ENCODE measurements at regions not wholly inside any gene's neighbourhood (a gene's known extent, or its start where the extent isn't known, plus 50 kb on each side); places are given as distances from the start of the nearest gene placed in this dataset.

DNA sequence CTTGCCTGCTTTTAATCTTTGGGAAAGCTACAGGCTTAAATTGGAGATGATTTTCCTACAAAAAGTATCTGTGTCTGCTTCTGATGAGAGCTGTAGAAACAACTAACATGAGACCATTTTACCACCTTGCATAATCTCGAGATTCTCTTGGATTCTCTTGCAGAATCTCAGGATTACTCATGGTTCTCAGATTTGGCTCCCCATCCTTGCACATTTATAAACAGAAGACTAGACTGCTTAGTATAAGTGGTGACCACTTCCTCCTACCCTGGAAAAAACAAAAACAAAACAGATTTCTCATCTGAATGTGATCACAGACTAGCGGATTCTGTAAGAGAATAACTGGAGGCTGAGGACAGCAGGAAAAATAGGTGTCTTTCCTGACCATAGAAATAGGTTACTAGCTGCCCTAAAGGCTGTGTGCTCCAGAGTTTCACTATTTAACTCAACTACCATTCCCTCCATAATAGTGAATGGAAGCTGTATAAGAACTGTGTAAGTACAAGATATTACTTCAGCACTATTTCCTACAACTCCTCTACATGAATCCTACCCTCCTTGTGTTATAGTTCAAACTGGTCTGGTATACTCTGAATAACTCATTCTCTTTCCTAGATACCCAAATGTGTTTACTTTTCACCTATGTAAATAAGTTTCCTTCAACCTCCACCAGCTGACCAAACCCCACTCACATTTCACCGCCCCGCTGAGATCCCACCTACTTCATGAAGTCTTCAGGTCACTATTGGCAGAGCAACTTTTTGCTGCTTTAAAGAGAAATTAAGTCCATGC, 122.2 kb upstream of the C2CD4B start:
- Histone ChIP-seq H3K36me3 (ENCODE audit: insufficient read depth, low read length) (no peaks in the 10 kb centered on the region), H4K20me1 (ENCODE audit: insufficient read depth, low read length) (no peaks in the 10 kb centered on the region), H3K4me1 (ENCODE audit: insufficient read depth, low read length) (no peaks in the 10 kb centered on the region), H2AFZ (ENCODE audit: low read depth, low read length) (no peak overlapping the region), H3K27ac (ENCODE audit: low read depth, low read length) (no peak overlapping the region), H3K9me3 (ENCODE audit: insufficient read depth, low read depth, low read length) (no peaks in the 10 kb centered on the region), H3K79me2 (ENCODE audit: insufficient read depth, low read length) (no peaks in the 10 kb centered on the region), H3K4me2 (ENCODE audit: low read length) (no peak overlapping the region), H3K4me3 (ENCODE audit: insufficient read depth, low read depth, low read length) (no peak overlapping the region), H3K27me3 (ENCODE audit: insufficient read depth, low read length) (peaks cover 3% of the 10 kb centered on the region), H3K9ac (ENCODE audit: low read length) (no peak overlapping the region)
- no peak for TF ChIP-seq EZH2 (IDR thresholded peaks at IDR 0.05; ENCODE audit: insufficient read depth, low read length)
- TF ChIP-seq, protein P1, sequence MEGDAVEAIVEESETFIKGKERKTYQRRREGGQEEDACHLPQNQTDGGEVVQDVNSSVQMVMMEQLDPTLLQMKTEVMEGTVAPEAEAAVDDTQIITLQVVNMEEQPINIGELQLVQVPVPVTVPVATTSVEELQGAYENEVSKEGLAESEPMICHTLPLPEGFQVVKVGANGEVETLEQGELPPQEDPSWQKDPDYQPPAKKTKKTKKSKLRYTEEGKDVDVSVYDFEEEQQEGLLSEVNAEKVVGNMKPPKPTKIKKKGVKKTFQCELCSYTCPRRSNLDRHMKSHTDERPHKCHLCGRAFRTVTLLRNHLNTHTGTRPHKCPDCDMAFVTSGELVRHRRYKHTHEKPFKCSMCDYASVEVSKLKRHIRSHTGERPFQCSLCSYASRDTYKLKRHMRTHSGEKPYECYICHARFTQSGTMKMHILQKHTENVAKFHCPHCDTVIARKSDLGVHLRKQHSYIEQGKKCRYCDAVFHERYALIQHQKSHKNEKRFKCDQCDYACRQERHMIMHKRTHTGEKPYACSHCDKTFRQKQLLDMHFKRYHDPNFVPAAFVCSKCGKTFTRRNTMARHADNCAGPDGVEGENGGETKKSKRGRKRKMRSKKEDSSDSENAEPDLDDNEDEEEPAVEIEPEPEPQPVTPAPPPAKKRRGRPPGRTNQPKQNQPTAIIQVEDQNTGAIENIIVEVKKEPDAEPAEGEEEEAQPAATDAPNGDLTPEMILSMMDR (IDR thresholded peaks at IDR 0.05; ENCODE audit: insufficient read depth, low read depth, low read length), result no peak
- Mint-ChIP-seq H3K36me3 (ENCODE audit: low read depth, unreplicated experiment) (no peaks in the 10 kb centered on the region), H3K4me3 (ENCODE audit: unreplicated experiment) (no peak overlapping the region), H3K4me1 (ENCODE audit: low read depth, unreplicated experiment) (no peaks in the 10 kb centered on the region), H3K27ac (ENCODE audit: unreplicated experiment) (no peak overlapping the region), H3K27me3 (ENCODE audit: low read depth, unreplicated experiment) (no peaks in the 10 kb centered on the region), H3K9me3 (ENCODE audit: unreplicated experiment) (no peaks in the 10 kb centered on the region)
- DNase-seq (ENCODE audit: low read depth) (no peak), FAIRE-seq (no peak)

DNA sequence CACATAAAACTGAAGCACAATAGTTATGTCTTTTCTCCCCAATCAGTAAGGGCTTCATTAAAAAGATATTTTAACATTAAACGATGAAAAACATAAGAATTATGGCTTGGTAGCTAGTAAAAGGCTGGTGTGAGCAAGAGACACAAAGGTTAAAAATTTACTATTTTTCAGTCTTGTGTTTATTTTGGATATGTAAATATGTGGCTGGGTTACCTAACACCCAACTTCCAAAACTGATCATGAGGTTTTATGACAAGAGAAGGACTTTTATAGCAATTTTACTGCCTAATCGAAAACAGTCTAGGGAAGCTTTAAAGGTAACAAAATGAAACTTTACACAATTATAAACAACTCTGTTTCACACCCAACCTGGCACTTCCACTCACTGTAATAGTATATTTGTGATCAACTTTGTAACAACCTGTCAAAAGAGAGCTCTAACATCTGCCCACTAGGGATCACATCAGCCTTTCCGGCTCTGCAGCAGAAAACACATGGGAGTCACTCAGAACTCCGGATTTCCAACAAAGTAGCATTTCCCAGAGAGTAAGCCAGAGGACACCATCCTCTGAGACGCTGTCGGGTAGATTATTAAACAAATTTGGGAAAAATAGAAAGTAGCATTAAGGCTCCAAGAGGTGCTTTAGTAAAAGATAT, 123.4 kb upstream of the C2CD4B start:
- Histone ChIP-seq H3K9ac (ENCODE audit: low read length) (no peak overlapping the region), H2AFZ (ENCODE audit: low read depth, low read length) (no peak overlapping the region), H3K9me3 (ENCODE audit: insufficient read depth, low read depth, low read length) (no peaks in the 10 kb centered on the region), H3K27ac (ENCODE audit: low read depth, low read length) (no peak overlapping the region), H3K27me3 (ENCODE audit: insufficient read depth, low read length) (peaks cover 3% of the 10 kb centered on the region), H3K4me3 (ENCODE audit: insufficient read depth, low read depth, low read length) (no peak overlapping the region), H3K4me2 (ENCODE audit: low read length) (no peak overlapping the region), H3K36me3 (ENCODE audit: insufficient read depth, low read length) (no peaks in the 10 kb centered on the region), H4K20me1 (ENCODE audit: insufficient read depth, low read length) (no peaks in the 10 kb centered on the region), H3K4me1 (ENCODE audit: insufficient read depth, low read length) (no peaks in the 10 kb centered on the region), H3K79me2 (ENCODE audit: insufficient read depth, low read length) (no peaks in the 10 kb centered on the region)
- Mint-ChIP-seq H3K4me1 (ENCODE audit: low read depth, unreplicated experiment) (no peaks in the 10 kb centered on the region), H3K9me3 (ENCODE audit: unreplicated experiment) (peaks cover 3% of the 10 kb centered on the region), H3K4me3 (ENCODE audit: unreplicated experiment) (no peak overlapping the region), H3K36me3 (ENCODE audit: low read depth, unreplicated experiment) (no peaks in the 10 kb centered on the region), H3K27me3 (ENCODE audit: low read depth, unreplicated experiment) (no peaks in the 10 kb centered on the region), H3K27ac (ENCODE audit: unreplicated experiment) (no peak overlapping the region)
- FAIRE-seq (no peak), DNase-seq (ENCODE audit: low read depth) (no peak)
- TF ChIP-seq, protein P1 (IDR thresholded peaks at IDR 0.05; ENCODE audit: insufficient read depth, low read depth, low read length), result no peak
- TF ChIP-seq EZH2 (IDR thresholded peaks at IDR 0.05; ENCODE audit: insufficient read depth, low read length), result no peak

DNA sequence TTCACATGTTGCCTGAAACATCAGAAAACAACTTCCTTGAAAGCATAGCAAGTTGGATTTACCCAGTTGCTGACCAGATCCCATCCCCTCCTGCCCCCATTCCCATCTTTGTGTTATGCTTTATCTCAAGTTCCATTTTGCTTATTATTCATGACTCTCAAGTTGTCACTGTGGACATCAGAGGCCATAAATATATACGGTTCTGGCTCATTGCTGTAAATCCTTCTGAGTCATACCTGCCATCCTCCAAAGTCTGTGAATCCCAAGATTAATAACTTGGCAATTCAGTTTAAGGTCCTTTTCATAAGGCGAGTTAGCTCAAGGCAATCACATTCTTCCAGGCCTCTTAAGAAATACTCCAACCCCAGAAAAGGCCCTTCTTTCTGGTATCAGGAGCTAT, 126.2 kb upstream of the C2CD4B start:
- Histone ChIP-seq H3K27ac (ENCODE audit: low read depth, low read length) (no peak overlapping the region), H4K20me1 (ENCODE audit: insufficient read depth, low read length) (no peaks in the 10 kb centered on the region), H3K79me2 (ENCODE audit: insufficient read depth, low read length) (no peaks in the 10 kb centered on the region), H3K4me1 (ENCODE audit: insufficient read depth, low read length) (no peaks in the 10 kb centered on the region), H3K4me3 (ENCODE audit: insufficient read depth, low read depth, low read length) (no peak overlapping the region), H3K27me3 (ENCODE audit: insufficient read depth, low read length) (peaks cover 3% of the 10 kb centered on the region), H3K9ac (ENCODE audit: low read length) (no peak overlapping the region), H3K9me3 (ENCODE audit: insufficient read depth, low read depth, low read length) (no peaks in the 10 kb centered on the region), H3K4me2 (ENCODE audit: low read length) (no peak overlapping the region), H3K36me3 (ENCODE audit: insufficient read depth, low read length) (no peaks in the 10 kb centered on the region), H2AFZ (ENCODE audit: low read depth, low read length) (no peak overlapping the region)
- FAIRE-seq (no peak), DNase-seq (ENCODE audit: low read depth) (no peak)
- no peaks in the 10 kb centered on the region for H3K4me1 Mint-ChIP-seq (ENCODE audit: low read depth, unreplicated experiment)
- no peaks in the 10 kb centered on the region for H3K36me3 Mint-ChIP-seq (ENCODE audit: low read depth, unreplicated experiment)
- TF ChIP-seq EZH2 (IDR thresholded peaks at IDR 0.05; ENCODE audit: insufficient read depth, low read length), result no peak
- TF ChIP-seq, protein P1 (IDR thresholded peaks at IDR 0.05; ENCODE audit: insufficient read depth, low read depth, low read length), result no peak
- no peaks in the 10 kb centered on the region for H3K27me3 Mint-ChIP-seq (ENCODE audit: low read depth, unreplicated experiment)
- H3K27ac Mint-ChIP-seq (ENCODE audit: unreplicated experiment), result no peak overlapping the region
- peaks cover 3% of the 10 kb centered on the region for H3K9me3 Mint-ChIP-seq (ENCODE audit: unreplicated experiment)
- no peak overlapping the region for H3K4me3 Mint-ChIP-seq (ENCODE audit: unreplicated experiment)
